ENCODE measurements at regions not wholly inside any gene's neighbourhood (a gene's known extent, or its start where the extent isn't known, plus 50 kb on each side); places are given as distances from the start of the nearest gene placed in this dataset.

DNA sequence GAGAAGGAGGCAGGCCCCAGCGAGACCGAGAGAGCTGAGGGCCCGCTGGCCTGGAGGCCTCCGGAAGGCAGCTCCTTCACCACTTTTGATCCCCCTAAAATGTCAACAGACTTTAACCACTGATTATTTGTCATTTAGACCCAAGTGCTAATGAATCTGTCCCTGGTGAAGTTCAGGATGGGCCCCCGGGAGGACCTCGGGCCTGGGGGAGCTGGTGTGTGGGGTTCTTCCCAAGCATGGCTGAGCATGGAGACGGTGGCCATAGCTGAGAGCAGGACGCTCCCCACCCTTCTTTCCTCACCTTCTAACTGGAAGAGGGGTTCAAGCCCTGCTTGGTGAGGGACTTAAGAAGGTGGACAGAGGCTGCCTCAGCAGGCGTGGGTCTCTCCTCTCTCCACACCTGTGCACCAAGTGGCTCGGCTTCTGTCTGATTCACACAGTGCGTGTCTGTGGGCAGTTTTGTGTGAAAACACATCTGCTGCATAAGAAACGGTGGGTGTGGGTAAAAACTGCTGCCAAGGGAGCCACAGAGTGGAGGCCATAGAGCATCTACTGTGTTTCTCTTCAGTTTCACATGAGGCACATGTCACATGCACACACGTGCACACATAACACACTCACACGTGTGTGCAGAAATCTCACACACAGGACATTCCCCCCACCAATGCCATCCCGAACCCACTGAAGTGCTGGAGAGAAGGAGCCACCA is 53.5 kb upstream of the VIPR2 start:
- intact Hi-C loops (cut with DNase I) = no loop called here
- TF ChIP-seq, protein P1, sequence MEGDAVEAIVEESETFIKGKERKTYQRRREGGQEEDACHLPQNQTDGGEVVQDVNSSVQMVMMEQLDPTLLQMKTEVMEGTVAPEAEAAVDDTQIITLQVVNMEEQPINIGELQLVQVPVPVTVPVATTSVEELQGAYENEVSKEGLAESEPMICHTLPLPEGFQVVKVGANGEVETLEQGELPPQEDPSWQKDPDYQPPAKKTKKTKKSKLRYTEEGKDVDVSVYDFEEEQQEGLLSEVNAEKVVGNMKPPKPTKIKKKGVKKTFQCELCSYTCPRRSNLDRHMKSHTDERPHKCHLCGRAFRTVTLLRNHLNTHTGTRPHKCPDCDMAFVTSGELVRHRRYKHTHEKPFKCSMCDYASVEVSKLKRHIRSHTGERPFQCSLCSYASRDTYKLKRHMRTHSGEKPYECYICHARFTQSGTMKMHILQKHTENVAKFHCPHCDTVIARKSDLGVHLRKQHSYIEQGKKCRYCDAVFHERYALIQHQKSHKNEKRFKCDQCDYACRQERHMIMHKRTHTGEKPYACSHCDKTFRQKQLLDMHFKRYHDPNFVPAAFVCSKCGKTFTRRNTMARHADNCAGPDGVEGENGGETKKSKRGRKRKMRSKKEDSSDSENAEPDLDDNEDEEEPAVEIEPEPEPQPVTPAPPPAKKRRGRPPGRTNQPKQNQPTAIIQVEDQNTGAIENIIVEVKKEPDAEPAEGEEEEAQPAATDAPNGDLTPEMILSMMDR (IDR thresholded peaks at IDR 0.05) = no peak
- no peaks in the 10 kb centered on the region for H3K27me3 ChIP-seq
- no peak overlapping the region for H3K27ac ChIP-seq
- no peaks in the 10 kb centered on the region for H3K36me3 ChIP-seq
- no peak for DNase-seq
- no peaks in the 10 kb centered on the region for H3K9me3 ChIP-seq
- no peak overlapping the region for H3K4me3 ChIP-seq
- no peak overlapping the region for H3K9ac ChIP-seq (ENCODE audit: low read depth in 2 of 2, low read length in 2 of 2)
- no peaks in the 10 kb centered on the region for H3K4me1 ChIP-seq

DNA sequence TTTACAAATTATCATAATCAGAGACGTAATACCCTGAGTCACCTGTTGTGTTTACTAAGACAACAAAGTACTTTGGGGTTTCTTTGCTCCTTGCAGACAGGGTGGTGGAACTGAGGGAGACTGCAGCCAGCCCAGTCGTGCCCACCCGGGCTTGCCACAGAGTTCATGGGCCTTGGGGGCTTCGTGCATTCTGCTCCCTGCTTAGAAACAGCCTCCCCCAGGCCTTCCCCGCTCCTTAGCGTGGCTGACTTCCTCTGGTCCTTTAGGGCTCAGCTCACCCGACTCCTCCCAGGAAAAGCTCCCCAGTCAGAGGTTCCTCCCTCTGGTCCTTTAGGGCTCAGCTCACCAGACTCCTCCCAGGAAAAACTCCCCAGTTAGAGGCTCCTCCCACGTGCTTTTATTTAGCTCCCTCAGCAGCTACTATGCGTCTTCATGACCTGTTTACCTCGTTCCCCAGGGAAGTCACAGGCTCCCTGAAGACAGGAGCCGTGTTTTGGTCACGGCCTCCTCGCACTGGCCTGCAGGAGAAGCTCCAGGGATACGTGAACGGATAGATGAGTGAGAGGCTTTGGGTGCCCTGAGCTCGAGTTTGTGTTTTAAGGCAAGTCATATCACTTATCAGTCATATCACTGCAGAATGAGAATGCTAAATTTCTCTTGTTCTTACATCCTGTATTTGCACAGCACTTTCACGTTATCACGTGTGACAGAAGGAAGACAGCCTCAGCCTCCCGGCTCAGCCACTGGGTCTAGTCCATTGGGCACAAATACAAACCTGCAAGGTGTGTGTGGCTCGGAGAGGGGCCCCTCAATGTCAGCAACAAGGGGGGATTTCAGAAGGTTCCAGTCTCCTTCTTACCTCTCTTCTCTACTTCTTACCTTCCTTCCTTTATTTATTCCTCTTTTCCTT is 52.7 kb upstream of the VIPR2 start:
- peak; percentile 43 for DNase-seq
- intact Hi-C loops (cut with DNase I) = no loop called here
- TF ChIP-seq, protein P1 (IDR thresholded peaks at IDR 0.05) = no peak
- no peaks in the 10 kb centered on the region for H3K9me3 ChIP-seq
- H3K36me3 ChIP-seq = no peaks in the 10 kb centered on the region
- H3K9ac ChIP-seq (ENCODE audit: low read depth in 2 of 2, low read length in 2 of 2) = no peak overlapping the region
- no peak overlapping the region for H3K27ac ChIP-seq
- H3K4me1 ChIP-seq = no peaks in the 10 kb centered on the region
- H3K27me3 ChIP-seq = no peaks in the 10 kb centered on the region
- H3K4me3 ChIP-seq = no peak overlapping the region

DNA sequence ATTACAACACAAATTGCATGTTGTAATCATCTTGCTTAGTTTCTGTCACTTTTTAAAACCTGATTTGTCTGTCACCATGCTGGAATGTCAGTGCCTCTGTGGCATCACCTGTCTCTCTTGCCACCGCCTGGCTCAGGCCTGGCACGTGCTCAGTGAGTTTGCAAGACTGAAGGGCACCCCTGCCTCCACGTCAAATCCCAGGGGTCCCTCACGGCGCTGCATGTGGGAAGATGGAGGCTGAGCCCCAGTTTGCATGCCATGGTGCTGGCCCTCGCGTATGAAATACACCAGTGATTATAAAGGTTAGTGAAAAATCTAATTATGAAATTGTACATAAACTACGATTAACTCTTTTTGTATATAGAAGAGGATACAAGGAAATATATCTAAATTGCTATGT is 51.9 kb upstream of the VIPR2 start:
- Histone ChIP-seq H3K27ac (no peak overlapping the region), H3K36me3 (no peaks in the 10 kb centered on the region), H3K9ac (ENCODE audit: low read depth in 2 of 2, low read length in 2 of 2) (no peak overlapping the region), H3K27me3 (no peaks in the 10 kb centered on the region), H3K9me3 (no peaks in the 10 kb centered on the region), H3K4me1 (no peaks in the 10 kb centered on the region), H3K4me3 (no peak overlapping the region)
- DNase-seq = no peak
- intact Hi-C loops (cut with DNase I) = no loop called here
- TF ChIP-seq, protein P1 (IDR thresholded peaks at IDR 0.05) = no peak

DNA sequence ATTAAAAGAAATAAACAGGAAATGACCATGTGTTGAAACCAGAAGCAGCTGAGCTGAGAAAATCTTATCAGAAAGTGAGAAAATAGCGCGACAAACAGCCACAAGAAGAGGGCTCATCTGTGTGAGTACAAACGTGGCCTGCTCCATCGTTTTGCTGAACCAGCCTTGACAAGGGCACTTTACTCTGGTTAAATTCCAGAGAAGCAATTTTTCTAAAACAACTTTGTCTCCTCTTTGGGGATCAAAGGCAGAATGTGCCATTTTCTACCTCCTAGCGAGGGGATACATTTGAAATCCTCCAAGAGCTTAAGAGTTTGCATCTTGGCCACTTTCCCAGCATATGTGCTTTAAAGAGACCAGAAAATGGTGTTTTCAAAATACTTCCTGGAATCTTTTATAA is 51.3 kb upstream of the VIPR2 start:
- Histone ChIP-seq H3K9me3 (no peaks in the 10 kb centered on the region), H3K27me3 (no peaks in the 10 kb centered on the region), H3K4me3 (no peak overlapping the region), H3K36me3 (no peaks in the 10 kb centered on the region), H3K27ac (no peak overlapping the region), H3K9ac (ENCODE audit: low read depth in 2 of 2, low read length in 2 of 2) (no peak overlapping the region), H3K4me1 (no peaks in the 10 kb centered on the region)
- intact Hi-C loops (cut with DNase I) = no loop called here
- DNase-seq = no peak
- TF ChIP-seq, protein P1 (IDR thresholded peaks at IDR 0.05) = no peak
